ENCODE measurements at regions not wholly inside any gene's neighbourhood (a gene's known extent, or its start where the extent isn't known, plus 50 kb on each side); places are given as distances from the start of the nearest gene placed in this dataset.

- ATAC-seq: no peak
- no peak for TF ChIP-seq RAD21 (IDR thresholded peaks at IDR 0.05; ENCODE audit: low read depth)
- no peak for TF ChIP-seq POLR2AphosphoS5 (IDR thresholded peaks at IDR 0.05; ENCODE audit: low read depth, low read length)
- no peak for TF ChIP-seq SP1 (IDR thresholded peaks at IDR 0.05; ENCODE audit: low read depth)
- TF ChIP-seq EZH2 (IDR thresholded peaks at IDR 0.05): no peak
- TF ChIP-seq ATF3 (IDR thresholded peaks at IDR 0.05): no peak
- TF ChIP-seq EGR1 (IDR thresholded peaks at IDR 0.05; ENCODE audit: low read depth): no peak
- TF ChIP-seq POLR2A (IDR thresholded peaks at IDR 0.05; ENCODE audit: borderline replicate concordance, extremely low read depth, insufficient read depth, insufficient read length): no peak
- TF ChIP-seq YY1 (IDR thresholded peaks at IDR 0.05; ENCODE audit: extremely low read depth, insufficient replicate concordance, low read depth, low read length): no peak
- no peak for TF ChIP-seq EZH2phosphoT487 (IDR thresholded peaks at IDR 0.05; ENCODE audit: borderline replicate concordance)
- no peak for TF ChIP-seq MAX (IDR thresholded peaks at IDR 0.05)
- TF ChIP-seq ZNF274 (IDR thresholded peaks at IDR 0.05; ENCODE audit: low read depth, low read length): no peak
- TF ChIP-seq ELF1 (IDR thresholded peaks at IDR 0.05; ENCODE audit: borderline replicate concordance, low read depth): no peak
- TF ChIP-seq ZFX (IDR thresholded peaks at IDR 0.05): no peak
- TF ChIP-seq CBX3 (IDR thresholded peaks at IDR 0.05; ENCODE audit: low read depth): no peak
- TF ChIP-seq SIN3A (IDR thresholded peaks at IDR 0.05; ENCODE audit: low read depth): no peak
- TF ChIP-seq SRF (IDR thresholded peaks at IDR 0.05; ENCODE audit: low read depth): no peak
- Histone ChIP-seq H3K79me2 (ENCODE audit: insufficient read depth, low read length) (no peaks in the 10 kb centered on the region), H3K36me3 (ENCODE audit: control insufficient read depth in 1 of 2, insufficient read depth in 2 of 2, low read length in 2 of 2) (no peaks in the 10 kb centered on the region), H4K20me1 (ENCODE audit: insufficient read depth) (no peaks in the 10 kb centered on the region), H3K4me3 (replicated peaks in 1 of 2; ENCODE audit: low read depth in 1 of 2, low read length in 2 of 2) (no peak overlapping the region), H3K9me3 (ENCODE audit: control insufficient read depth in 1 of 2, insufficient read depth in 1 of 2, low read depth in 1 of 2, low read length in 2 of 2) (no peaks in the 10 kb centered on the region), H2AFZ (ENCODE audit: low read depth, low read length, poor library complexity, severe bottlenecking) (no peak overlapping the region), H3K9me2 (ENCODE audit: insufficient read depth) (no peaks in the 10 kb centered on the region), H3K27me3 (ENCODE audit: insufficient read depth, low read length) (peaks cover 23% of the 10 kb centered on the region), H3K27ac (ENCODE audit: low read depth, low read length) (no peak overlapping the region), H3K4me2 (ENCODE audit: low read length) (no peak overlapping the region), H3K9ac (ENCODE audit: low read length) (no peak overlapping the region), H3K4me1 (ENCODE audit: control insufficient read depth in 1 of 2, insufficient read depth in 2 of 2, low read length in 2 of 2) (peaks cover 0 to 3% of the 10 kb centered on the region in 2 experiments; a peak in 2 of 4 replicates)
- no peak for DNase-seq (ENCODE audit: low read depth, low spot score)
- no TSS peak for BruUV-seq (replicated peaks)
- intact Hi-C loops (cut with micrococcal nuclease): no loop called here
- ChIA-PET POLR2A (no interaction called here), RAD21 (ENCODE audit: low non-redundant PET in 1 of 2, low total read pairs in 2 of 2, uncharacterized antibody in 2 of 2, unreplicated experiment in 2 of 2) (no interaction called here), CTCF (no interaction called here)
Measured at GRCh38 chr22:22094921-22095320, 112.3 kb upstream of the TOP3B start.
